Panc1 (cell line): ENCODE measurements at regions not wholly inside any gene's neighbourhood (a gene's known extent, or its start where the extent isn't known, plus 50 kb on each side); places are given as distances from the start of the nearest gene placed in this dataset.

Source experiments
- CTCF ChIP-seq: fragments of 450-650 bp; IDR thresholded peaks from 2 replicates; pipeline ENCODE4 v1.5.1; 2017; ENCODE audit warnings: mild to moderate bottlenecking
- REST ChIP-seq, 2 experiments: IDR thresholded peaks; 2 replicates each; pipeline ENCODE4 v1.6.1; 2011 to 2012; ENCODE audit warnings: low read depth in 2 of 2, control low read depth in 1 of 2, low read length in 1 of 2, mild to moderate bottlenecking in 1 of 2, moderate library complexity in 1 of 2; ENCODE audit not compliant: insufficient read depth in 1 of 2
- SIN3A ChIP-seq: IDR thresholded peaks from 2 replicates; pipeline ENCODE4 v1.6.1; 2012; ENCODE audit warnings: low read depth, mild to moderate bottlenecking, low read length, moderate library complexity, borderline replicate concordance; ENCODE audit not compliant: insufficient read depth

- TF ChIP-seq CTCF (no peak), REST (IDR thresholded peaks at IDR 0.05; ENCODE audit: insufficient read depth in 1 of 2, low read depth in 2 of 2, low read length in 1 of 2) (no peak), SIN3A (no peak)
These were observed 385.7 kb downstream of the CGGBP1 start for GRCh38 chr3:87673132-87673531.
